ENCODE measurements at regions not wholly inside any gene's neighbourhood (a gene's known extent, or its start where the extent isn't known, plus 50 kb on each side); places are given as distances from the start of the nearest gene placed in this dataset.

- TF ChIP-seq POLR2AphosphoS5 (IDR thresholded peaks at IDR 0.05; ENCODE audit: borderline replicate concordance, low read depth, low read length) = no peak
- no peak for TF ChIP-seq EZH2 (IDR thresholded peaks at IDR 0.05)
- TF ChIP-seq FOXP2 (optimal IDR thresholded peaks at IDR 0.05; ENCODE audit: control extremely low read depth, extremely low read length, insufficient read depth) = no peak
These were observed 517.5 kb downstream of the ADGRL2 start for GRCh38 chr1:82318265-82318664.

Data from SK-N-MC (cell line).